ENCODE measurements at regions not wholly inside any gene's neighbourhood (a gene's known extent, or its start where the extent isn't known, plus 50 kb on each side); places are given as distances from the start of the nearest gene placed in this dataset.
A peak's percentile ranks its signal among the peaks of the same experiment; 100 is the strongest.

GRCh38 chr7:131159961-131160361 is 167.7 kb upstream of the MKLN1 start:
- H3K9me3 ChIP-seq: no peaks in the 10 kb centered on the region
- no peak overlapping the region for H3K27ac ChIP-seq
- 80 to 94% methylated on average over 2 of the region's 2 CpGs for WGBS, 2 donors
- H3K4me1 ChIP-seq: peaks cover 0 to 5% (median 0%) of the 10 kb centered on the region in 4 donors
- H3K36me3 ChIP-seq: no peaks in the 10 kb centered on the region
- no peak overlapping the region for H3K4me3 ChIP-seq
- H3K27me3 ChIP-seq: no peaks in the 10 kb centered on the region
- TF ChIP-seq POLR2A (IDR thresholded peaks at IDR 0.05) (no peak), EP300 (IDR thresholded peaks at IDR 0.05) (no peak), CTCF (IDR thresholded peaks at IDR 0.05) (no peak)
- no peak for DNase-seq (ENCODE audit: low spot score in 2 of 2)

- 86 to 96% methylated on average over 3 of the region's 3 CpGs for WGBS, 2 donors
Measured at GRCh38 chr7:131161103-131161502, 166.6 kb upstream of the MKLN1 start.

GRCh38 chr7:131164025-131164925 is 163.4 kb upstream of the MKLN1 start:
- H3K4me1 ChIP-seq: no peaks in the 10 kb centered on the region
- peak overlapping the region in 1 of 4 donors; percentile 57 for H3K27ac ChIP-seq
- 45 to 50% methylated on average over 3 of the region's 3 CpGs for WGBS, 2 donors
- DNase-seq (ENCODE audit: low spot score in 2 of 2): no peak
- H3K36me3 ChIP-seq: no peaks in the 10 kb centered on the region
- no peak for TF ChIP-seq CTCF (IDR thresholded peaks at IDR 0.05)
- peak in 1 of 2 donors; percentile 45 for TF ChIP-seq EP300 (IDR thresholded peaks at IDR 0.05)
- H3K27me3 ChIP-seq: no peaks in the 10 kb centered on the region
- no peak overlapping the region for H3K4me3 ChIP-seq
- no peaks in the 10 kb centered on the region for H3K9me3 ChIP-seq

More at GRCh38 chr7:131161103-131161502, 166.6 kb upstream of the MKLN1 start:
- no peak overlapping the region for H3K27ac ChIP-seq
- H3K4me1 ChIP-seq: peaks cover 0 to 5% (median 0%) of the 10 kb centered on the region in 4 donors
- H3K36me3 ChIP-seq: no peaks in the 10 kb centered on the region
- no peak for DNase-seq (ENCODE audit: low spot score in 2 of 2)
- H3K9me3 ChIP-seq: no peaks in the 10 kb centered on the region
- H3K27me3 ChIP-seq: no peaks in the 10 kb centered on the region
- no peak for TF ChIP-seq CTCF (IDR thresholded peaks at IDR 0.05)
- TF ChIP-seq POLR2A (IDR thresholded peaks at IDR 0.05): no peak
- TF ChIP-seq EP300 (IDR thresholded peaks at IDR 0.05): no peak
- H3K4me3 ChIP-seq: no peak overlapping the region

DNA sequence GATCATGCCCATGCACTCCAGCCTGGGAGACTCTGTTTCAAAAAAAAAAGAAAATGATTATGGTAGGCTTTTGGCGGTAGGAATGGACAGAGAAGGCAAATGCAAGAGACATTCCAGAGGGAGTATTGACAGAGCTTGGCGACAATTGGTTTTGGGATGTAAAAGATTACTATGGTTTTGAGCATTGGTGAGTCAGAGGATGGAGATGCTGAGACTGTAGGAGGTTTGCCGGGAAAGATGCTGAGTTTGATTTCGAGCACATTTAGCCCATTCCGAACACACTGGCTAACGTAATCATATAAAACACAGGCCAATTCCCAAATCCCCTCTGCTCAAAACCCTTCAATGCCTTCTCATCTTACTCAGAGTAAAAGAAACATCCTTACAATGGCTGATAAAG is 161.6 kb upstream of the MKLN1 start:
- no peaks in the 10 kb centered on the region for H3K9me3 ChIP-seq
- H3K36me3 ChIP-seq: no peaks in the 10 kb centered on the region
- no peaks in the 10 kb centered on the region for H3K27me3 ChIP-seq
- WGBS, 2 donors: 91 to 96% methylated on average over 6 of the region's 6 CpGs
- TF ChIP-seq POLR2A (IDR thresholded peaks at IDR 0.05) (no peak), EP300 (IDR thresholded peaks at IDR 0.05) (no peak), CTCF (IDR thresholded peaks at IDR 0.05) (no peak)
- no peak overlapping the region for H3K4me3 ChIP-seq
- no peak for DNase-seq (ENCODE audit: low spot score in 2 of 2)
- no peak overlapping the region for H3K27ac ChIP-seq
- H3K4me1 ChIP-seq: no peaks in the 10 kb centered on the region

DNA sequence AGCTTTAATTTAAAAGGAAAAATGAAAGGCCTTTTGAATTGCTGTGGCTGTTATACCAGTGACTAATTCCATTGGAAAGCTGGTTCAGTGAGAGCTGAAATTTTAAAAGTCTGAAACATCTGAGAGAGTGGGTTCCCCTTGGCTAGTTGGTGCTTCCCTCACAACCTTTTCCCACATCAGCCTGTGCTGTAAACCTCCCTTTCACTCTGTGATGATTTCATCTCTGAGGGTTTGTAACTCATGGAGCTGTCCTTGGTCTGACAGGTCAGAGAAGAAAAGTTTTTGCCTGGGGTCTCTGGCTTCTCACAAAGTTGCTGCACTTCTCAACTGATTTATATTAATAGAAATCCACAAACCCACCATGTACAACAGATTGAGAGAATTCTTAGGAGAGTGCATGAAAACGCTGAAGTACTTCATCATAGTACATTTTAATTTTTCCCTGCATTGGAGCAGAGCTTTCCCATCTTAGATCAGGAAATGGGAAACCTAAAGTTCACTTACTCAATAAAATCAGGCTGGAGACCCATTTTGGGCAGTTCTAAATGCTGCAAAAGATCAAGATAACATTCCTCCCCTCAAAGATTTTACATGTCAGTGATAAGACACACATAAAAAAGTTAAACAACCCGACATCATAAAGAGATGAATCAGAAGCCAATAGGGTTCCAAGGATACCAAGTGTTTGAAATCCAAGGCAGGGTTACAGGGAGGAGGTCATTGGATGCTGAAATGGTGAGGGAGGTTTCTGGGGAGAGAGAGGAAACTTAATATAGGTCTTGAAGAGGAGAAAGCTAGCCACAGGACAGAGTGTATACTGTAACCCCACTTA is 157.0 kb upstream of the MKLN1 start:
- H3K9me3 ChIP-seq: no peaks in the 10 kb centered on the region
- 73 to 79% methylated on average over 2 of the region's 2 CpGs for WGBS, 2 donors
- H3K4me3 ChIP-seq: no peak overlapping the region
- H3K27me3 ChIP-seq: no peaks in the 10 kb centered on the region
- no peaks in the 10 kb centered on the region for H3K36me3 ChIP-seq
- no peak overlapping the region for H3K27ac ChIP-seq
- H3K4me1 ChIP-seq: no peaks in the 10 kb centered on the region
- DNase-seq (ENCODE audit: low spot score in 2 of 2): no peak
- TF ChIP-seq CTCF (IDR thresholded peaks at IDR 0.05): no peak
- no peak for TF ChIP-seq POLR2A (IDR thresholded peaks at IDR 0.05)
- TF ChIP-seq EP300 (IDR thresholded peaks at IDR 0.05): no peak

Measured in tibial nerve (tissue), 4 donors.